Right kidney (tissue), 1 donor: ENCODE measurements at regions not wholly inside any gene's neighbourhood (a gene's known extent, or its start where the extent isn't known, plus 50 kb on each side); places are given as distances from the start of the nearest gene placed in this dataset.

ENCODE experiments used
- DNase-seq: peaks from one replicate; pipeline ENCODE4 v3.0.0-alpha.2; 2016

DNA sequence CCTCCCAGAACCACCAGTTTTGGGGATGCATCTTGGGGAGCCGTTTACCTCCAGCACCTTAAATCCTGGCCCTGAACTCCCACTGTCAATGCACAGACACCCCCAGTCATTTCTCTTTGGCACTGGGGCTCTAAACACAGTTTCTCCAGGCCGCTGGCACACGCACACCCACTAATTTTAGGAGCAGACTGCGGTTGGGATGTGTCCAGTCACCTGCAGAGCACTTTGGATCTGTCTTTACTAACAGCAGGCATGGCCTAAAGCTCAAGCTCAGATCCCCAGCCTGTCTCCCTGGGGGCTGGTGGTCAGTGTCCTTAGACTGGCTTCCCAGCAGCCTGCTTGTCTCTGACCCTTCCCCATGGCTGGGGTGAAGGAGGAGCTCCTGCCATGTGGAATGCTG is 49.9 kb downstream of the SYNE3 start:
- DNase-seq = no peak

DNA sequence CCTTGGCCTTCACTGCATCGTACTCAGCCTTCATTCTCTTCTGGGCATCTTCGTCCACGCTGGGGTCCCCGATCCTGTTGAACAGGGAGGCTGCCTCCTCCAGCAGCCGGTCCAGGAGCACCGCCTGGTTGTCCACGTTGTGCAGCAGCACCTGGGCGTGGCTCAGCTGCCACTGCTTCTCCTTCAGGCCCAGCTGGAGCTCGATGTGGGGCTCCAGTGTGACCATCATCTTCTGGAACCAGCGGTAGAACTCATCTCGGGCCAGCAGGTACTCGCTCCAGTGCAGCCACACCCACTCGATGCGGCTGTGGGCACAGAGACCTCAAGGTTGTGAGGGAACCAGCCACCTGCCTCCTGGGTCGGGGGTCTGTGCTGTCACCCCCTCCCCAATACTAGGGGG is 50.5 kb downstream of the SYNE3 start:
- DNase-seq = no peak

DNA sequence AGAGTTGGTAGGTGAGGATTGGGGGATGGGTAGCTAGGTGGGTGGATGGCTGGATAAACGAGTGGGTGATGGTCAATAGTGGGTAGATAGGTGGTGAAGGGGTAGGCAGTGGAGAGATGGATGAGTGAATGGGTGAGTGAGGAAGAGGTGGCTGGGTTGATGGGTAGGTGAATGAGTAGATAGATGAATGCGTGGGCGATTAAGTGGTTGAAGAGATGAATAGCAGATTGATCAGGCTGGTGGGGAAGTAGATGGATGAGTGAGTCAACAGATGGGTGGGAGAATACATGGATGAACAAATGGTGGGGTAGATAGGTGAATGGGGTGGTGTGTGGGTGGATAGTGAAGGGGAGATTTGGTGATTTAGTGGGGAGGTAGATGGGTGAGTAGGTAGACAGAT is 51.1 kb downstream of the SYNE3 start:
- DNase-seq = no peak

DNA sequence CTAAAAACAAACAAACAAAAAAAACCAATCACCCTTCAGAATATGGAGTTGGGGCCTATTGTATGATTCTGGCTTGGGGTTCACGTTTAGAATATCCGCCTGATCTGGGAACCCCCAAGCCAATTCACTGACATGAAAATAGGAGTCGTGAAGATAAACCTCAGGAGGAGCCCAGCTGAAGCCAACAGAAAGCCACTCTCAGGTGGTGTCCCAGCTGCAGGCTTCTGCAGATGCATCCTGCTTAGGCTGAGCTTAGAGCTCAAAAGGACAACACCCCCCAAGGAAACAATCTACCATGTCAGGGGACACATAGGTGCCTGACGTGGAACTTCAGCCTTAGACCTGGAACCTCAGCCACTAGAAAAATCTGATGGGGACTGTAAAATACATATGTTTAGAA is 51.9 kb downstream of the SYNE3 start:
- no peak for DNase-seq

DNA sequence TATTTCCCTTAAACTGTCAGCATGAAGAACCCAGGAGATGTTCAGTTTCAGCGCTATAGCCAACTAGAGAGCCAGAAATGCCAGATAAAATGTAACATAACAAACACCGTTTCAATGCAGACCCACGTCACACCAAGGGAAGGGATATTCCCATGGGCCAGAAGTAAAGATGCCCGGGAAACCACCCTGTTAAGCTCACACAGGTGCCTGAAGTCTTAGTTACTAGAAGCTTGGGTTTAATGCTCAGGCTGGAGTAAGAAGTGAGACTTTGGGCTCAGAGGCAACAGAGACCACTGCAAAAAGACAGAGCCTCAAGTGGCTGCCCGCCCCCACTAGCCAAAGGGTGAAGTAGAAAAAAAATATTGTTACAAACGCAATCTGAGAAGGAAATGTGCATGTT is 52.3 kb downstream of the SYNE3 start:
- DNase-seq = no peak

DNA sequence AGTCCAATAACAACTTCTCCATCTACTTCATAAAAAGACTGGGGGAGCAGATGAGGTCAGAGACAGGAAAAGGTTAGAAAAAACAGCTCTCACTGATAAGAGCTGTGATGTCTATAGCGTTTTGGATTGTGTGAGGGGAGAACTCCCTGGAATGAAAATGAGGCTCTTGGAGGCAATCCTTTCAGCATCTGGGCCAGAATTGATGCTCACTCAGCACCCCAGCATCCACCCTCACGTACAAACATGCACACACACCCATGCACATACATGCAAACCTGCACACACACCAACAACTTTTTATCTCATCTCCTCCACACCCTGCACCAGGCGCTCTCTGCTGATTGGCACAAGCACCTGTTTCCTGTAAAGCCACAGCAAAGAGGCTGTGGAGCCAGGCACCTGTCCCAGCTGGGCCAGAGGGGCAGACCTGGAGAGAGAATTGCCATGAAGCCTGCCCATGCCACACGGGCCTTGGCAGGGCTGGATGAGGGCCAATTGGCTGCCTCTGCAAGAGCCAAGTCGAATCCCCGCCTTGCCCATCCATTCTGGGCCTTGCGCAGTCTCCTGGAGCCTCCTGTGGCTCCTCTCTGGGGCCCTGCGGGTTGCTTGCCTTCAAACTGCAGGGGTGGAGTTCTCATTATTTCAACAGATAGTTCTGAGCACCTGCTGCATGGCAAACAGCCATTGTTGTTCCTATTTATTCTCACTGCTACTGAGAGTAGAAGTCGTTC is 53.1 kb downstream of the SYNE3 start:
- DNase-seq = no peak

DNA sequence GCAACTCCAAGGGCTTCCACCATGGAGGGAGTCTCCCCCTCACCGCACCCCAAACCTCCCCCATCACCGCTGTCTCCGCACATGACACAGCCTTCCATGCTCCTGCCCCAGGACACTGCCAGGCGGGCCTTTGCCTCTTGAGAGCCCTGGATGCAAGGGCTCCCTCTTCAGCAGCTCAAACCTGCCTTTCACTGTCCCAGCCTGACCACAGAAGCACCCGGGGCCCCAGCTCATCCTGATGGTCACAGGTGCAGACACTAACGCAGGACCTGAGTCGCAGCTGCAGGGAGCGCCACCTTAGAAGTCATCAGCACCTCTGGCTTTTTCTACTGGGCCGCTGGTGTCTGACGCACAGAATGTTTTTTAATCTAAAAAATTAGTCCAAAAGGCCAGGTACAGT is 54.0 kb downstream of the SYNE3 start:
- no peak for DNase-seq

DNA sequence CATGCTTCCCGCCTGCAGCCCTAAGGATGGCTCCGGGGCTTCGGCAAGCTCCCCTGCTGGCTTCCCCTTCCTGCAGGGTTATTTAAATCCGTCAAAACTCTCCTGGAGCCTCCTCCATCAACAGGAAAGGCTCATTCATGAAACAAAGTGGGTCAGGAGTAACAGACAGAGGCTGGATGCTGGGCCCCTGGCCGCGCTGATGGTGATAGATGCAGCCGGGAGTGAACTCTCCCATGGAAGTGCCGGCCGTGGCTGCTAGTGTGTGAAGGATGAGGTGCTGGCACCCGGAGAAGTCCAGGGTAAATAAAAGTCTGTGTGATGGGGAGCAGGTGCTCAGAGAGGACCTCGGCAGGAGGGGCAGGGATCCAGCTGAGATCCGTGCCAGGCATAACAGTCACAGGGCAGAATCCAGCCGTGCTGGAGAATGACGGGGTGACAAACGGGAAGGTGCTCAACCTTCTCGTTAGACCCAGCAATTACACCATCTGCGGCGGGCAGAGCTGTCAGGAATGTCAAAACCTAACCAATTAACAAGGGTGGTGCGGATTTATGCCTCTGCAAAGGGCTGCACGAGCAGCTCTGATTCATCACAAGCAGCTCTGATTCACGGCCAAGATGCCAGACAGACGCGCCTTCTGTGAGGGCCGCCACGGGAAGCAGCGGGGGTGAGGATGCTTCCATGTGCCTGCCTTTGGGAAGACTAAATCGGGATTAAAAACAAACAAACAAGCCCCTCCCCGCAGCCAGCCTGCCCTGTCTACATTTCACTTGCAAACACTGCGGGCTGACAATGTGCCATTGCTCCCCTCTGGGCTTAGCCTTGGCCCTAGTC is 55.6 kb downstream of the SYNE3 start:
- no peak for DNase-seq

DNA sequence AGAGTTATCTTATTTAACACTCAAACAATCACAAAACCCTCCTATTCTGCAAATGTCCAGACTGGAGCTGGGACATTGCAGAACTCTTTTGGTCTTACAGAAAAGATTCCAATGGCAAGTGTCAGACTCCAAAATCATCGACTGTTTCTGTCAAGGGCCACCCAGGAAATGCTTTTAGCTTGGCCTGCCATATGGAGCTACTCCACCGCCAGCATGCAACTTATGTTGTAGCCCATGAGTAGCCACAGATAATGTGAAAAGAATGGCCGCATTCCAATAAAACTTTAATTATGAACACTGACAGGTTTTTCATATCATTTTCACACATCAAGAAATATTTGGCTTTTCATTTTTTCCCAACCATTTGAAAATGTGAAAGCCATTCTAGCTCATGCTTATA is 57.5 kb downstream of the SYNE3 start:
- no peak for DNase-seq

DNA sequence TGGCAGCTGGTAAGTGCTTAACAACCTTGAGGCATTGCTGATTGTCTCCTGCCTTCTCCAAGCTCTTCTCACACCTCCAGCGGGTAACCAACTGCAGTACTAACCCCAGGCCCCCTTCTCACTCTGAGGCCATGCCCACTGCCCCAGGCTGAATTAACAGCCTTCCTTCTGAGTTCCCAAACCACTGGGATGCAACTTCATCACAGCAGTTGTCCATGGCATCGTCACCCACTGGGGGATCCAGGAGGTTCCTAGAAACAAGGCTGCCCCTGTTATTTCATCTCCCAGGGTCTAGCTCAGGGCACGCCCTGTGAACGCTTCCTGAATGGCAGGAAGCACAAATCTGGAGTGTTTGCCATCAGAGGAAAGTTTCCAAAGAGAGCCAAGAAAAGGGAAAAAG is 58.0 kb downstream of the SYNE3 start:
- DNase-seq = no peak

DNA sequence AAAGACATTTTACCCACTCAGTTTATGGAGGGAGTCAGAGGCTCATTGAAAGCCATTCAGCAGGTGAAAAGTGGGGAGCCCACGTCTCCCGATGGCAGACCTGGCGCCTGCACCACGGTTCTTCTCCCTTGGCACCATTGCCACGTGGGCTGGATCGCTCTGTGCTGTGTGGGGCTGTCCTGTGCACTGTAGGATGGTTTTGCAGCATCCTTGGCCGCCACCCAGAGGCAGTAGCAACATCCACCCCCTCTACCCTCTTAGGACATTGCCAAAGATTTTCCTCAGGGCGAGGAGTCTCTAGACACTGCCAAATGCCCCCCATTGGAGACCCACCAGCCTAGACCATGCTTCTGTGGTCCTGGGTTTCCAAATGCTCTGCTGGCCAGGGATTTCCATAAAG is 60.2 kb downstream of the SYNE3 start:
- DNase-seq = no peak

DNA sequence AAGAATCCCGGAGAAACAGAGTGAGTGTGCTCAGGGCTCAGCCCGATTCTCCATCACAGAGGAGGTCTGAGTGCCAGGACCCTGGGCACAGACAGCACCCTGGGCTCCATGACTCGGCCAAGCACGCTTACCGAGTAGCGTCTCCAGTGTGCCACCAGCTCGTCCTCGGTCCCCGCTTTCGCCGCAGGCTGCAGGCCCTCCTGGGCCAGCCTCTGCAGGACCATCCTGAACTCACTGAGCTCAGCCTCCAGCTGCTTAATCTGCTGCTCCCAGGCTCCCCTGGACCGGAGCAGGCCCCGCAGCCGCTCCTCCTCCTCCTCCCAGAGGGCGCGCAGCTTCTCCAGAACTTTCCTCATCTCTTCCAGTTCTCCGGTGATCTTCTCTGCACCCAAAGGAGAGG is 61.2 kb downstream of the SYNE3 start:
- no peak for DNase-seq

DNA sequence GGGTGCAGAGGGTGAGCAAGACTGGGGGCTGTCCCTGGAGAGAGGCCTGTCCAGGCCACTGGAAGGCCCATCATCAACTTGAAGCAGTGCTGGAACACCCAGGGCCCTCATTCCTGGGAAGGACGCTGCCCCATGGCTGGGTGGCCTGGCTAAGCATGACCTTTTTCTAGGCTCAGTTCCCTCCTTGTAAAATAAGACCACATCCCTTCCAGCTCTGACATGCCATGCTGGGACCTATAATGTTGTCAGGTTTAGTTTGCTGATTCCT is 62.8 kb downstream of the SYNE3 start:
- DNase-seq = no peak

DNA sequence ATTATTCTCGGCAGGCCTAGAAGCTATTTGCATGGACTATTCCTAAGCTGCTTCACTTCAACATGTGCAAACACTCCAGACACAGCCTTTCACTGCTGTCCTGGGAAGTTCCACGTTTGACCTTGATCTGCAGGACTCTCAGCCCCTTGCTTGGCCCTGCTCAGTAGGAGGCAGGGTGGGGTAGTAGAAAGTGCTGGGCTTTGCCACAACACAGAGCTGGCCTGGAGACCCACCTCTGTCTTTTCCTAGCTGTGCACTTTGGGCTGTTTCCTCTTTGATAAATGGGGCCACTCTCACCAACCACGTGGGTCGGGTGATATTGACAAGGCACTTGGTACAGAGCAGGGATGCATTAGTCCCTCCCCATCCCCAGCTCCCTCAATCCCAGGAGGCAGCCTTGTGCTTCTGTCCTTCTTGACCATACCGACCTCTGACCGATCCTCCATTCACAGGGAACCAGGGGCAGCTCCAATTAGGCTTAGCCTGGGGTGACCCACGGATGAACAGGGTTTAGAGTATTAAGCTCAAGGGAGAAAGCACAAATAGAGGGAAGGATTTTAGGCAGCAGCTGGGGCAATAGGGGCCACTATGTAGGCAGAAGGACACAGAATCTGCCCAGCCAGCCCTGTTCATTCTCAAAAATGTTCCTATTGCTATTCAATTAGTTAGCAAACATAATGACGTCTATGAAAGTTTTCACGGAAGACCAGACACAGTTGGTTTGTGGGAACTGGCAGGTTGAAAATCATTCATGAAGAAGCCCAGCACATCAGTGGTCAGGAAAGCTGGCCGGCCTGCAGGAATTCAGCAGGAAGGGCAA is 63.3 kb downstream of the SYNE3 start:
- DNase-seq = no peak

DNA sequence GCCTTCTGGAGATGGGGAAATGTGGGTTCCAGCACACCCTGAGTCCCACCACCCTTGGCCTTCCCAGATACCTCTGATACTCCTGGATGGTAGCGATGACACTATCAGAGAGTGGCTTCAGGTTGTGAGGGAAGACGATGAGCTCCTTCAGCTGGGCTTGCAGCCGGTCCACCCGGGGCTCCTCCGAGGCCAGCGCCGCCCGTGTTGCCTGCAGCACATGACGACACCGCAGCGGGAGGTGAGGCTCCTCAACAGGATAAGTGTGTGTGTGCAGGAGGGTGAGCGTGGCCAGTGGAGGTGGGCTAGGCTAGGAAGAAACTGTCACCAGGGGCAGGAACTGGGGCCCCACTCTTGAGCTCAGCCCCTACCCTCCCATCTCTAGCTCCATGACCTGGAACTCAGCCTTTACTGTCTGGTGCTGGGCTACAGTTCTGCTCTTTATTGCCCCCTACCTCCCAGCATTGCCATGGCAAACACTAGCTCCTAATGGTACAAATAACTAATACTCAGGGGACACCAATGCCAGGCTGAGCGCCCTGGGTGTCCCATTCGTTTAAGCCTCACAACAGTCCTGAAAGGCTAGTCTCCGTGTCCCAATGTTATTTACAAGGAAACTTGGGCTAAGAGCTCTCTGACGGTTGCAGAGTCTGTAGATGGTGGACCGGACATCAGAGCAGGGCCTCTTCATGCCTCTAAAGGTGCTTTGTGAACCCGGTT is 64.1 kb downstream of the SYNE3 start:
- DNase-seq = no peak

DNA sequence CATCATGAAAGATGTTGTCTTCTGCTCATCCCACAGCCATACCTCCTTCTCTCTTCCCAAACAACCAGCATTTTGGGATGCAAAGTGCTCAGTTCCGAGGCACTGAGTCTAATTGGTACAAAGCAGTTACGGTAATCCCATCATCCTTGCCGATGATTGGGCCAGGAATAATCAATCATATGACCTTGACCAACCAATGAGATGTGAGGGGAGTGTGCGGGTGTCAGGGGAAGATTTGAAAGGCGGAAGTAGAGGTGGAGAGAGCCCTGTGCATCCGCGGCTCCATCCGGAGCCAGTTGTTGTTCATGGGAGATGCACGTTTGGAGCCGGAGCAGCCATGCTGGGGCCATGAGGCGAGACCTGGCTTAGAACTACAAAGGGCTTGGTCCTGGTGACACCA is 67.3 kb downstream of the SYNE3 start:
- DNase-seq = no peak

DNA sequence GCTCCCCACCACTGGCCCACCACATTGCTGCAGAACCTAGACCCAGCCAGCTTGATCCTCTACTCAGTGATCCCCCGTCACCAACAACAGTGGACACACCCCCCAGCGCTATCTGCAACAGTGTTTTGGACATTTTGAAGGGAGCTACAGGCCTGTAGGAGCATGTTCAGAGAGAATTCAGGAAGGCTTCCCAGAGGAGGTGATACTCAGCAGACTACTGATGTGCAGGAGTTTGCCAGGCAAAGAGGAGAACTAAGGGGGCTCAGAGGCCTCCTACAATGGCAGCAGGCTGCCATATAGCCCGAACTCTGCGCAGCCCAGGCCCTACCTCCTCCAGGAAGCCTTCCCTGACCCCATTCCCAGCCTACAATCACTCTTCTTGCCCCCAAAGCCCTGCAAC is 70.0 kb downstream of the SYNE3 start:
- DNase-seq = no peak

DNA sequence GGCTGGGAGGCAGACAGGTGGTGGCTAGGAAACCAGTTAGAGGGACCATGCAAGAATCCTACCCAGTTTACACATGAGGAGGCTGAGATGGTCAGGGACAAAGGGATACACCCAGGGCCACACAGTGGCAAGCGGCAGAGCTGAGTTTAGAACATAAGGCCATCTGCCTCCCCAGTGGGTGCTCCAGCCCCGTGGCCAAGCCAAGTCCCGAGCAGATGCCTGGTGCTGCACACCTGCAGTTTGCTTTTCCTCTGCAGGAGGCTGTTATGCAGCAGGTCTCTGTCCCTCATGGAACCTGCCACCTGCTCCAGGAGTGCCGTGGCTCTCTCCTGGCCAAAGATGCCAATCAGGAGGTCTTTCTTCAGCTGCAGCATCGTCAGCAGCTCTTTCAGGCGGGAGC is 70.8 kb downstream of the SYNE3 start:
- DNase-seq = no peak

DNA sequence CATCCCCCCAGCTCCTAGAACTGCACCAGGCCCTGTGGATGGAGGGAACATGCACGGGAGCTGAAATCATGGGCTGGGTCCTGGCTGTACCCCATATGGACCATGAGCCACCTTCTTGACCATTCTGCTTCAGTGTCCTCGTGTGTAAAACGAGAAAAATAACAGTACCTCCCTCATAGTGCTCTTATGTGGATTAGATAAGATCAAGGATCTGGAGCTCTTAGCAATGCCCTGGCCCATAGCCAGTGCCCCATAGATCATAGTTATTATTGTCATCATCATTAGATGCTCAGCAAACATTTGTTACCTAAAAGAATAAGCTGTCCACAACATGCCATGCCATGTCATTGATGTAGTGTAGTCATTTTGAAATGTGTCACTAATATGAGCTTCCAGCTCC is 71.3 kb downstream of the SYNE3 start:
- DNase-seq = no peak

DNA sequence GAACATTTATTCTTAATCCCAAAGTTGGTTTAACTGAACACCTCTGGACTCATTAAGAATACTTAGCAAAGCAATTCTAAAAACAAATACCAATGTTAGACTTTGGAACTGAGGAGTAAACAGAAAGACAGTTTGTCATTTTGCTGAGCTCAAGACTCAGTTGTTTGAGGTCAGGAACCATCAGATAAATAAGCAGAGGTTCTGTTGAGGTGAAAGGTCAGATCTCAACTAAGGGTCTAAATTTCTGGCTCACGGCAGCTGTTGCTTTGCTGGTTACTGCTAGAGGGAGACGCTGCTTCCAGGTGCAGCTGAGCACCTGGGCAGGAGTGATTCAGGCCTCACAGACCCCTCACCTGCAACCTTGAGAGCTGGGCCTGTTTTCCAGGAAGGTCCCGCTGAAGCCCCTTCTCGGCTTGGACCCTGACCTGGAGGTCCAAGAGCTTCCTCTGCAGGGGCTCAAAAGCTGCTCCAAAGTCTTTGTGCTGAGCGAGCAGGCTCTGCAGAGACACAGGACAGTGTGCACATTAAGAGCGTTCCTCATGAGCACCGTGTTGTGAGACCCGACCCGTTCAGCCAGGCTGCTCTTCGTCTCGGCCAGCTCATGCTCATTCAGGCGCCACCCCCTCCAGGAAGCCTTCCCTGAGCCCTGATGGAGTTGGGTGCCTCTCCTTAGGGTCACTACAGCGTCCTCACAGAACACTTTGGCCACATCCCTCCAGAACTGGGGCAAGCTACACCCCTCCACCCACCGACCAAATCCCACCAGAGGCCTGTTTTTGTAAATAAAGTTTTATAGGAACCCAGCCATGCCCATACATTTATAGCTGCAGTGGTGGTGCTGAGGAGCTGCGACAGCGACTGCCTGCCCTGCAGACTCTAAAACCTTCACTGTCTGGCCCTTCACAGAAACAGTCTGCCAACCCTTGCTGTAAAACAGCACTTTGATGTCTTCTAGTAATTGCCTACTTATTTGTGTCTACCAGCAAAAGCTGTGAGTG is 72.0 kb downstream of the SYNE3 start:
- DNase-seq = no peak

DNA sequence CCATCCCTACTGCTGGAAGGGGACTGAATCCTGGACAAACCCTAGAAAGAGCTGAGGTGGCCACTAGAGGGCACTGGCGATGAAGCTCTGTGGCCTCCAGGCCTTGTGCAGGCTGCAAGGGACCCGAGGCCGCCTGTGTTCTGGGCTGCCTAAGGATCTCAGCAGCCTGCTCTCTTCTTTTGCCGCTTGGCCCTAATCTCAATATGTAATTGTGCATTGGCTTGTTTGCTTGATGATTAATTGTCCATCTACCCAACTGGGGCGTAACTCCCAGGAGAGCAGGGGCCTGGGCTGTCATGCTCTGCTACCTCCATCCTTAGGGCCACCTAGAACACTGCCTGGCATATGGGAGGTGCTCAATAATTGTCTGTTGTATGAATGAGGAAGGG is 73.8 kb downstream of the SYNE3 start:
- peak; percentile 51 for DNase-seq
